ENCODE measurements at regions not wholly inside any gene's neighbourhood (a gene's known extent, or its start where the extent isn't known, plus 50 kb on each side); places are given as distances from the start of the nearest gene placed in this dataset.

- no peak overlapping the region for H3K4me3 ChIP-seq
- H3K9me3 ChIP-seq, result no peaks in the 10 kb centered on the region
- DNase-seq, result no peak
- TF ChIP-seq POLR2A (IDR thresholded peaks at IDR 0.05) (no peak), CTCF (IDR thresholded peaks at IDR 0.05 in 4 of 5, conservative IDR thresholded peaks at IDR 0.05 in 1 of 5) (no peak)
- ATAC-seq, result no peak
- no peaks in the 10 kb centered on the region for H3K36me3 ChIP-seq
- intact Hi-C loops (cut with DNase I; ENCODE audit: low total_unique reads), result no loop called here
- no peaks in the 10 kb centered on the region for H3K4me1 ChIP-seq
- no peaks in the 10 kb centered on the region for H3K27me3 ChIP-seq
- in situ Hi-C loops (cut with MboI; ENCODE audit: low sequenced_read_pairs in 4 of 4), result no loop called here
- H3K27ac ChIP-seq, result no peak overlapping the region
Observed at GRCh38 chr1:222394224-222394623, 153.7 kb downstream of the HHIPL2 start.

- no peaks in the 10 kb centered on the region for H3K9me3 ChIP-seq
- in situ Hi-C loops (cut with MboI; ENCODE audit: low sequenced_read_pairs in 4 of 4) (no loop called here), intact Hi-C loops (cut with DNase I; ENCODE audit: low total_unique reads) (no loop called here)
- H3K4me3 ChIP-seq, result no peak overlapping the region
- no peak for TF ChIP-seq CTCF (IDR thresholded peaks at IDR 0.05 in 4 of 5, conservative IDR thresholded peaks at IDR 0.05 in 1 of 5)
- H3K36me3 ChIP-seq, result no peaks in the 10 kb centered on the region
- ATAC-seq (no peak), DNase-seq (no peak)
- H3K27me3 ChIP-seq, result no peaks in the 10 kb centered on the region
- no peak overlapping the region for H3K27ac ChIP-seq
- H3K4me1 ChIP-seq, result no peaks in the 10 kb centered on the region
Observed at GRCh38 chr1:222392556-222392955, 155.3 kb downstream of the HHIPL2 start.

GRCh38 chr1:222390181-222390580 lies 157.7 kb downstream of the HHIPL2 start:
- no peak for DNase-seq
- Histone ChIP-seq H3K27ac (no peak overlapping the region), H3K27me3 (no peaks in the 10 kb centered on the region), H3K9me3 (no peaks in the 10 kb centered on the region), H3K4me1 (no peaks in the 10 kb centered on the region), H3K4me3 (no peak overlapping the region), H3K36me3 (no peaks in the 10 kb centered on the region)
- in situ Hi-C loops (cut with MboI; ENCODE audit: low sequenced_read_pairs in 4 of 4) (no loop called here), intact Hi-C loops (cut with DNase I; ENCODE audit: low total_unique reads) (no loop called here)
- ATAC-seq, result no peak
- TF ChIP-seq CTCF (IDR thresholded peaks at IDR 0.05 in 4 of 5, conservative IDR thresholded peaks at IDR 0.05 in 1 of 5) (no peak), POLR2A (IDR thresholded peaks at IDR 0.05) (no peak)

GRCh38 chr1:222387007-222387814 lies 160.7 kb downstream of the HHIPL2 start:
- DNase-seq, result no peak
- no peaks in the 10 kb centered on the region for H3K9me3 ChIP-seq
- H3K27me3 ChIP-seq, result no peaks in the 10 kb centered on the region
- H3K4me3 ChIP-seq, result no peak overlapping the region
- no peak overlapping the region for H3K27ac ChIP-seq
- no peaks in the 10 kb centered on the region for H3K36me3 ChIP-seq
- no peaks in the 10 kb centered on the region for H3K4me1 ChIP-seq
- no peak for TF ChIP-seq CTCF (IDR thresholded peaks at IDR 0.05 in 4 of 5, conservative IDR thresholded peaks at IDR 0.05 in 1 of 5)
- TF ChIP-seq POLR2A (IDR thresholded peaks at IDR 0.05), result no peak
- intact Hi-C loops (cut with DNase I; ENCODE audit: low total_unique reads) (no loop called here), in situ Hi-C loops (cut with MboI; ENCODE audit: low sequenced_read_pairs in 4 of 4) (no loop called here)
- no peak for ATAC-seq

GRCh38 chr1:222385955-222386354 lies 161.9 kb downstream of the HHIPL2 start:
- no peaks in the 10 kb centered on the region for H3K27me3 ChIP-seq
- no peaks in the 10 kb centered on the region for H3K4me1 ChIP-seq
- no peak for DNase-seq
- TF ChIP-seq POLR2A (IDR thresholded peaks at IDR 0.05), result no peak
- TF ChIP-seq CTCF (IDR thresholded peaks at IDR 0.05 in 4 of 5, conservative IDR thresholded peaks at IDR 0.05 in 1 of 5), result no peak
- no peak overlapping the region for H3K27ac ChIP-seq
- intact Hi-C loops (cut with DNase I; ENCODE audit: low total_unique reads) (no loop called here), in situ Hi-C loops (cut with MboI; ENCODE audit: low sequenced_read_pairs in 4 of 4) (no loop called here)
- ATAC-seq, result no peak
- no peaks in the 10 kb centered on the region for H3K9me3 ChIP-seq
- H3K4me3 ChIP-seq, result no peak overlapping the region
- no peaks in the 10 kb centered on the region for H3K36me3 ChIP-seq
